GM21825 (cell line): ENCODE measurements at regions not wholly inside any gene's neighbourhood (a gene's known extent, or its start where the extent isn't known, plus 50 kb on each side); places are given as distances from the start of the nearest gene placed in this dataset.
"Not testable (repeated sequence)": the region's sequence is repeated elsewhere in the genome, so short reads cannot be mapped to it uniquely, and the experiment has no call there.

Source experiments
- ATAC-seq: cut with Tn5 transposase; IDR thresholded peaks from one replicate; pipeline ENCODE4 v1.9.1; 2021; ENCODE audit warnings: mild to moderate bottlenecking, moderate library complexity; ENCODE audit not compliant: unreplicated experiment

GRCh38 chr2:144642131-144642530 lies 122.2 kb upstream of the ZEB2 start:
- ATAC-seq: no peak

- not testable (repeated sequence) for ATAC-seq
Observed at GRCh38 chr2:144638250-144638649, 118.3 kb upstream of the ZEB2 start.

GRCh38 chr2:144636860-144637259 lies 116.9 kb upstream of the ZEB2 start:
- ATAC-seq: not testable (repeated sequence)

DNA sequence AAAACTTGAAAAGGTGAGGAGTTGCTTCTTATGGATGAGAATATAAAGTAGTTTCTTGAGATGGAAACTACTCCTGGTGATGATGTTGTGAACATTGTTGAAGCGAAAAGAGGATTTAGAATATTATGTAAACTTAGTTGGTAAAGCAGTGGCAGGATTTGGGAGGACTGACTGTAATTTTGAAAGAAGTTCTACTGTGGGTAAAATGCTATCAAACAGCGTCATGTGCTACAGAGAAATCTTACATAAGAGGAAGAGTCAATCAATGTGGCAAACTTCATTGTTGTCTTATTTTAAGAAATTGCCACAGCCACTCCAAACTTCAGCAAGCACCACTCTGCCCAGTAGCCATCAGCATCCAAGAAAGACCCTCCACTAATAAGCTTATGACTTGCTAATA lies 112.9 kb upstream of the ZEB2 start:
- no peak for ATAC-seq

- ATAC-seq: no peak
Observed at GRCh38 chr2:144631636-144632035, 111.7 kb upstream of the ZEB2 start.

DNA sequence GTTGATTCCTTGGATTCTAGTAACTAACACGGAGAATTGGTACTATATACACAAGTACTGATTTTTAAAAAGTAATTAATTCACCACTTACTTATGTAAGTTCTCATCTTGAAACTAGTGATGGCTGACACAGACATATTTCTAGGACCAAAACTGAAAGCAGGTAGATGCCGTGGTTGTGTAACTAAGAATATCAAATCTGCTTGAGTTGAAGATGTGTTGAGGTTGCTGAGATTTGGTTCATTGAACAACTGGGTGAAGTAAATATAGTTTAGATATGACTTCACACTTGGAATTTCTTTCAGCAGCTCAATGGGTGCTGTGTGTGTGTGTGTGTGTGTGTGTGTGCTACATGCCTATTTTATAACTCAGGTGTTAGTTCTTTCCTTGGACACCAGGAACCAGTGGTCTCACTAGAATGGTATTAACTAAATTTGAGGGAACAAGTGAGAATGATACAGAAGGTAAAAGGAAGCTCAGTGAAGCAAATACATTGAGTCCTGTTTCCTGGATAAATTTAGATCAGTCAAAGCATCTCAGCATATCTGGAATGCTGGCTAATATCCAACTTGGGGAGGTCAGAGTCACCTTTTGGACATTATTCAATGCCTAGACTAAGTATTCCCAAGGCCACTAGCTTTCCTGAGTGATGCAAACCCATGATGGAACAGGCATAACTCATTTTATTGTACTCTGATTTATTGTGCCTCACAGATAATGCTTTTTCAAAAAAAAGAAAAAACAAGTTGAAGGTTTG lies 110.7 kb upstream of the ZEB2 start:
- no peak for ATAC-seq

DNA sequence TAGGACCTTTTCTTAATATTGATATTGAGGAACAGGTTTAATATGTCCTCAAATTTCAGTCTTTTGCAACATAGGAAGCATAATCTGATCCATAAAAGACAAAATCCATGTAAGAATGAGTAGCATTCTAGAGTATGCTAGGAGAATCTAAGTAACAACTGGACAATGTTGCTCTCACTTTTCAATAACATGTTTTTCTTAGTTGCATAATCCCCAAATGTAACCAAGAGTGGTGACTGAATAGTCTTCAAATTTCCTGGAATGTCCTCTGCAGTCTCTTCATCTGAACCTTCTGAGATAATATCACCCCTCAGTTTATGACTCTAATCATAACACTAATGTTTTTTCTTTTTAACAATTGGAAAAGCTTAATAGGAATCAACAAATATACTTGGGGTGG lies 110.0 kb upstream of the ZEB2 start:
- ATAC-seq: no peak

DNA sequence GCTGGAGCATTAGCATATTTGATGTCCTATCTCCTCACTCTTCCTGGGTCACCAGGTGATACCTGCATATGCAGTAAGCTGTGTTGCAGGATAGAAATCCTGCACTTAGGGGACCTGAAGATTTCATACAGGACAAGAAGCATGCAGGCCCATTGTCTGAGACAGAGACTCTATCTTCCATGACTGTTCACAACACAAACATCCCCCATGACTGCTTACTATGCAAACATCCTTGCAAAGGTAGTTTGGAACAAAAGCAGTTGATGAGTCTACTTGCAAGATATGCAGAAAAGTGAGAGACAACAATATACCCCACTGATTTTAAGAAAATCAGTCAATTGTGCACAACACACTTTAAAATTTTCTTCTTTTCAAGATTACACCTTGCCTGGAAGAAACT lies 108.6 kb upstream of the ZEB2 start:
- no peak for ATAC-seq

- ATAC-seq: no peak
Observed at GRCh38 chr2:144625626-144626025, 105.7 kb upstream of the ZEB2 start.

DNA sequence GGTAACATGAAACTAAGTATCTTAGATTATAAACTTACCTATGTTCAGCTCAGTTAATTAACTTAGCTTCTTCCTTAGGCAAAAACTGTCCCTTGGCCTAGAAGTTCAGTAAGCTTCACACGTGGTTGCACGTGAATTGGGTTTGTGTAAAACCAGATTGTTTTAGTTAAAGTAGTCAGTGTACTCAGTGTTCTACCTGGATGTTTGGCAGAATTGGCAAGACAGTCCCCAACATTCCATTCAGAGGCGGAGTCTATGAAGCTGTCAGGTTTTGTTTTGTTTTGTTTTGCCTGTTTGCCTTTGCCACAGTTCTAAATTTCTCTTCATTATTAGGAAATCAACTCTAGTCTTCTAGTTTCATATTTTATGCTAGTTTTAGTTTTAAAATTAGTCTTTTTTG lies 105.3 kb upstream of the ZEB2 start:
- ATAC-seq: no peak

DNA sequence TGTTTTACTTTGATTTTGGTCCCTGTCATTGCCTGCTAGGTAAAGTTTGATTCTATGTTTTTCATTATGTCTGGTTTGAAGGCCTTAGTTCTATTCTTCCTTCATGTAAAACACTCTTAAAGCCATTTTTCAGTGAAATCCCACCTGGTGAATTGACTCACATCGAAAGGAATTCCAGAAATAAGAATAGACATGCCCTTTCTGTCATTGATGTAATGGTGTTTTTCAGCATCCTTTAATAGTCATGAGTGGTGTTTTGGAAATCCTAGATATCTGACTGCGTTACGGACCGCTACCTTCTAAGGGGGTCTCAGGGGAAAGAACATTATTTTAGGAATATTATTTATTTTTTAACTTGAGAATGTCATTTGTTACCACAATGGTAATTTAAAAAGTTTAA lies 104.5 kb upstream of the ZEB2 start:
- no peak for ATAC-seq

DNA sequence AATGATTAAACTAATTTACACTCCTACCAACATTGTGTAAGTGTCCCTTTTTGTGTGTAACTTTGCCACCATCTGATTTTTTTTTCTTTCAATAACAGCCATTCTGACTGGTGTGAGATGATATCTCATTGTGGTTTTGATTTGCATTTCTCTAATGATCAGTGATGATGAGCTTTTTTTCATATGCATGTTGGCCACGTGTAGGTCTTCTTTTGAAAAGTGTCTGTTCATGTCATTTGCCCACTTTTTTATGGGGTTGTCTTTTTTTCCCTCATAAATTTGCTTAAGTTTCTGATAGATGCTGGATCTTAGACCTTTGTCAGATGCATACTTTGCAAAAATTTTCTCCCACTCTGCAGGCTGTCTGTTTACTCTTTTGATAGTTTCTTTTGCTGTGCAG lies 102.5 kb upstream of the ZEB2 start:
- ATAC-seq: not testable (repeated sequence)

GRCh38 chr2:144621266-144621665 lies 101.3 kb upstream of the ZEB2 start:
- no peak for ATAC-seq

- no peak for ATAC-seq
Observed at GRCh38 chr2:144619760-144620159, 99.8 kb upstream of the ZEB2 start.

DNA sequence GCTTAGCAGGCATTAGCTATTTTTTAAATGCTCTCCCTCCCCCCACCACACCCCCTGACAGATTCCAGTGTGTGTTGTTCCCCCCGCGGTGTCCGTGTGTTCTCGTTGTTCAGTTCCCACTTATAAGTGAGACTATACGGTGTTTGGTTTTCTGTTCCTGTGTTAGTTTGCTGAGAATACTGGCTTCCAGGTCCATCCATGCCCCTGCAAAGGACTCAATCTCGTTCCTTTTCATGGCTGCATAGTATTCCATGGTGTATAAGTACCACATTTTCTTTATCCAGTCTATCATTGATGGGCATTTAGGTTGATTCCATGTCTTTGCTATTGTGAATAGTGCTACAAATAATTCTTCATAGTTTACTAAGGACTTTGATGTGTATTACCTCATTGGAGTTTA lies 97.3 kb upstream of the ZEB2 start:
- ATAC-seq: not testable (repeated sequence)

DNA sequence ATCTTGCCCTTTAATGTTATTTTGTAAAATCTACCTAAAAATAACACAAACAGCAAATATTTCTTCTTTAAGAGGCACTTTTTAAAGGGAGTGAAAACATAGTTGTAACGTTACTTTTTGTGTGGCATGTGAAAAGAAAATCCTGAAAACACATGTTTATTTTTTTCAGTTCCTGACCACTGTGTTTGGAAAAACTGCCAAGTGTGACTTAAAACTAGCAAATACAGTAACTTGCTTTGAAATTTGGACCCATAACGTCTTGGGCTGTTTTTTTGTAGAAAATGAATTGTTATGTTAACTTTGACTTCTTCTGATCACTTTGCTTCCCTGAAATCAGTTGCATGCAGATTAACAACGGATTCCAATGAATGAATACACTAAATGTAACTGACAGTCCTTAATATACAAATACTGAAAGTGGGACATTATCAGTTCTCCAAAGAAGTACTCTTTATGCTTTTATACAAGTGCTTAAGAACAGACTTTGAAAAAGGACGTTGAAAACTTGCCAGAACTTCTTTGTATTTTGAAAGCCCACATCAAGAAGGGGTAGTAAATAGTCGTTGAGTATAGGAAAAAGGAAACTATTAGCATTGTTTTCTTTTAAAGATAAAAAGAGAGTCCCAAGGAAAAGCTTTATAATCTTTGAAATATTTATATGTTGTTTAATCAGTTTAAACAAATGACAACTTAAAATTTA lies 96.1 kb upstream of the ZEB2 start:
- ATAC-seq: no peak

- no peak for ATAC-seq
Observed at GRCh38 chr2:144607891-144608521, 88.1 kb upstream of the ZEB2 start.

DNA sequence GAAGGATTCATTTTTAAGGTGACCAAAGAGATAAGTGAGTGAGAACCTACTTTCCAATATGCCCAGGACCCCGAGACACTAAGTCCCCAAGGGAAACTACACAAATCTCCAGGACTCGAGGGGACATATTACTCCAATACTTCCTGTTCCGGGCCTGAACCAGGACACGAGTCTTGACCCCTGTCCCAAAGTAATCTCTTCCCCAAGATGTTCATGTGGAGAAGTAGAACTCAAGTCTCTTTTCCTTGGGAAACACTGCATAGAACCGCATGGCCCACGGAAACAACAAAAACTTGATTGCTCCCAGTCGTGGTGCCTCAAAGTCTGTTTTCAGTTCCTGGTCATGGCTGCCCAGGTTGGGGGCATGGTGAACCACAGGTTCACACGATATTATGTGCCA lies 87.2 kb upstream of the ZEB2 start:
- ATAC-seq: no peak

DNA sequence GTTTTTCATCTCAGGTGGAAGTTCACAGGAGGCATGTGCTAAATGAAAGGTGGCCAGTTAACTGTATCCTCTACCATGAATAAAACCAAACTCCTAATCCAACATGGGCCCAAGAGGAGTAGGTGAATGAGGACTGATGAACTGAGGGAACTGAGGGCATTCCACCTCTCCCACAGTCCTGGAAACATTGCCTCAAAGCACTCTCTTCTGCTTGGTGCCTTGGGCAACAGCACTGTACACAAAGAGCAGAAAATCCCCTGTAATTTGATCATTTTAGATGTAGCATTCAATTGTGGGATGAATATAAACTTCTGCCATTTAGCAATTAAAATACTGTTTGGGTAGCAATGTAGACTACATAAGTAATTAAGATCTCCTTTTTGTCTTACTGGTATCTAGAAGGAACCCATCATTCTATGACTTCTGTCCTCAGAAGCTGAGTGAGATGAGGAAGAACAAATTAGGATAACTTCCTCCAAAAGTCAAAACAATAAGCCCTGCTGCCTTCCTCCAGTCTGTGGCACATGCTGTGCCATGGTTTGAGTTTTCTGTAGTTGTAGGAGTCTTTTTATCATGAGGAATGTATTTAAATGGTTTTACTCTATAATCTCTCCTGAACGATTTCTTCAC lies 86.7 kb upstream of the ZEB2 start:
- no peak for ATAC-seq

- no peak for ATAC-seq
Observed at GRCh38 chr2:144605231-144605840, 85.4 kb upstream of the ZEB2 start.

DNA sequence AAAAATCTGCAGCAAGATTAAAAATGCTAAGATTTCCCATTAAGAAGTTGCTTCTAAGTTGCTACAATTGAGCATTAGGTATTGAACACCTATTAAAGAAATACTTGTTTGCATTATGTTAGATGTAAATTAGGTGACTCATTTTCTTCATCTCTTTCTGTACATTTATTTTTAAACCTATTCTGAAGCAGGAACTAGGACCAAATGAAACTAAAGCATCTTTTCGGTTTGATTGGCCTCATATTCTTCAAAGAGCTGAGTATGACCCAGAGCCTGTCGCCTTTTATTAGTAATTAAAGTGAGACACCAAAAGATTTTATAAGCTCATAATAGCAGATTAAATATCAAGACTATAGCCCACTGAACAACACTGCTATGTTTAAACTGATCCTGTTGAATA lies 83.4 kb upstream of the ZEB2 start:
- ATAC-seq: no peak
